HG02981 (cell line): ENCODE measurements at regions not wholly inside any gene's neighbourhood (a gene's known extent, or its start where the extent isn't known, plus 50 kb on each side); places are given as distances from the start of the nearest gene placed in this dataset.
"Not testable (repeated sequence)": the region's sequence is repeated elsewhere in the genome, so short reads cannot be mapped to it uniquely, and the experiment has no call there.

Experiments
- ATAC-seq: cut with Tn5 transposase; IDR thresholded peaks from one replicate; pipeline ENCODE4 v1.9.1; 2021; ENCODE audit warnings: mild to moderate bottlenecking, moderate library complexity; ENCODE audit not compliant: unreplicated experiment

DNA sequence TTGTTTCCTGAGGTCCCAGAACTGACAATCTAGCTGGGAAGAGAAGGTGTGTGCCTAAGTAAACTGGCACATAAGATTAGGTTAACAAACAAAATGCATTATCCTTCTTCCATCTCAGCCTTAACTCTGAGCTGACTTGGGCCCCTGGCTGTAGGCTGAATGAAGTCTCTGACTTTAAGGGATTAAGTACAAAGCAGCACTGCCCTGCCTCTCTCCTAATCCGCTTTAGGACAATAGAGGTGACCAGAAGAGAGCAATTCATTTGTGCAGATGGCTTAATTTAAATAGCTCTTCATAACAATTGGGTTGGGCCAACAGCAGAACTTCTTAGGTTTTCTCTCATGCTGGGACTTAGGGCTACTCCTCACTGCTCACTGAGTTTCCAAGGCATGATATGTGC lies 181.6 kb upstream of the SOX14 start:
- no peak for ATAC-seq

GRCh38 chr3:137583256-137583655 lies 180.9 kb upstream of the SOX14 start:
- no peak for ATAC-seq

DNA sequence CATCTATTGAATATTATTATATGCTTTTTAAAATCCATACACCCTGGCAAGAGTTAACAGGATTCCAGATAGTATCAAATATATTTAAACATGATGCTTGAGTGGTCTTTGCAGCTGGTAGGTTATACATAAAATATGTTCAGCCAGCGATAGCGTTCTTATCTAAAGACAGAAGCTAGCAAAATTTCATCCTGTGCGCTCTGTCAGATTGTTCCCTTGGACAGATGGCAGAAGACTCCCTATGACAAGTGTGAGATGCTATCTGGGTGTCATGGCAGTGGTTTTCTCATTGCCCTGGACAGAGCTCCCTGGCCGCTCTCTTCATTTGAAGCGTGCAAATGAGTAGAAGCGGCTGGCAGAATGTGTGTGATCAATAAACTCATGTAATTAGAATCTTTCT lies 175.2 kb upstream of the SOX14 start:
- no peak for ATAC-seq

DNA sequence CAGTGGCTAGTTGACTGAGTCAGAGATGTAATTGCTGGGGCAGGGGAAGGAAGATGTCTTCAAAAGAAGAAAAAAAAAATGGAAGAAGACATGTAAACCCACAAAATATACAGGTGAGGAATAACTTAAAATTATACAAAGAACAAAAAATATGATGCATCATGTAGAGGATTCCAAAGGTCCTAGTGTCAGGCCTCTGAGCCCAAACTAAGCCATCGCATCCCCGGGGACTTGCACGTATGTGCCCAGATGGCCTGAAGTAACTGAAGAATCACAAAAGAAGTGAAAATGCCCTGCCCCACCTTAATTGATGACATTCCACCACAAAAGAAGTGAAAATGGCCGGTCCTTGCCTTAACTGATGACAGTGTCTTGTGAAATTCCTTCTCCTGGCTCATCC lies 168.7 kb upstream of the SOX14 start:
- not testable (repeated sequence) for ATAC-seq

GRCh38 chr3:137610723-137611122 lies 153.4 kb upstream of the SOX14 start:
- ATAC-seq, result no peak

GRCh38 chr3:137612291-137612690 lies 151.8 kb upstream of the SOX14 start:
- ATAC-seq, result no peak

- ATAC-seq, result no peak
These were observed 148.3 kb upstream of the SOX14 start for GRCh38 chr3:137615659-137616418.

DNA sequence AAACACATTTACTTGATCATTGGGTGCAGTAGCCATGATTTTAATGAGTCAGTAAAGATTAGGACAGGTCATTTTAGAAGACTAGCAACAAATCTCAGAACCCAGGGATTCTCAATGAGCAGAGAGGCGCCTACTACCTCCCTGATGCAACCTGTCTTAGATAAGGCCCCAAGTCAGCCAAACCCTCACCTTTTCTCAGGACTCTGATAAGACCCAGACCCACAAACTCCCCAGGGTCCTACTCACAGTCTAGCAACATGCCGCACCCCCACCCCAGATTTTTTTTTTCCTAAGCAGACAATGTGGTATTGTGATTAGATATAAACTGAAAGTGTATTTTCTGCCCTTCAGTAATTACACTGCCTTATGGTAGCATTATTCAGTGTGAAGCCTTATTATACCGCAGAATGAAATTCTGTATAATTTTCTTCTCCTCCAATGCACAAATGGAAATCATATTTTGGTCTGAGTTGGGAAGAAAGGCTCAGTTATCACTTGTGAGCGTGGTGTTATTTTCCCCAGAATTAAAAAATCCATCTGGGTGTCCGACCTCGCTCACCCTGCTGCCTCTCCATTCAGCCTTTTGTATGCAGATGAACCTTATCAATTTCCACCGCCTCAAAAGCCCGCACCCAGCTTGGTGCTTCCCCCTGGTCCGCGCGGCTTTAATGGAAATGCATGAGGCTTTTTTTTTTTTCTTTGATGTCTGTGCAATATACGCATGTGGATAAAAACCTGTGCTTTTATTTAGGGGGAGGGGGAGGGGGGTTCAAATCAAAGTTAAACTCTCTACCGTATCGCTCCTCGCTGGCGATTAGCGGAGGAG lies 122.0 kb upstream of the SOX14 start:
- no peak for ATAC-seq

GRCh38 chr3:137642831-137643230 lies 121.3 kb upstream of the SOX14 start:
- ATAC-seq, result no peak

- no peak for ATAC-seq
These were observed 116.9 kb upstream of the SOX14 start for GRCh38 chr3:137647179-137647578.

DNA sequence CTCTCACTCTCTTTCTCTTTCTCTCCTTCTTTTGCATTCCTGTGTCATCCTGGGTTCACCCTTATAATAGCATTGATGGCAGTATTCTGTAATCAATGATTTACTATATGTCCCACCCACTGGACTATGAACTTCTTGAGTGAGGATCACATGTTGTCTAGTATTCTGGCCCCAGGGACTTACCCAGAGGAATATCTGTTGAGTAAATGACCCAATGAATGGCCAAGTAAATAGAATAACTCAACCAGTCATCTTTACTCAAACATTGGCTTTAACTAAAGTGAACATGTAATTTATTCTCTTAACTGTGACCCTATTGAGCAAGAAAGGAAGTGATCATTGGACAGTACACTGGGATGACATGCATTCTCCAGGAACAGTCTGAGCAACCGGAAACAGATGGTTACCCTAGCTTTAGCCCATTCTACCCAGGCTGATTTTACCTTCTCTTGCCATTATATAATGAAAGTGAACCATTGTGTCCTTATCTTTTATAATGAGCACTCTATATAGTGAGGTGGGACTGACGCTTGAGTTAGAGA lies 94.5 kb upstream of the SOX14 start:
- ATAC-seq, result no peak

DNA sequence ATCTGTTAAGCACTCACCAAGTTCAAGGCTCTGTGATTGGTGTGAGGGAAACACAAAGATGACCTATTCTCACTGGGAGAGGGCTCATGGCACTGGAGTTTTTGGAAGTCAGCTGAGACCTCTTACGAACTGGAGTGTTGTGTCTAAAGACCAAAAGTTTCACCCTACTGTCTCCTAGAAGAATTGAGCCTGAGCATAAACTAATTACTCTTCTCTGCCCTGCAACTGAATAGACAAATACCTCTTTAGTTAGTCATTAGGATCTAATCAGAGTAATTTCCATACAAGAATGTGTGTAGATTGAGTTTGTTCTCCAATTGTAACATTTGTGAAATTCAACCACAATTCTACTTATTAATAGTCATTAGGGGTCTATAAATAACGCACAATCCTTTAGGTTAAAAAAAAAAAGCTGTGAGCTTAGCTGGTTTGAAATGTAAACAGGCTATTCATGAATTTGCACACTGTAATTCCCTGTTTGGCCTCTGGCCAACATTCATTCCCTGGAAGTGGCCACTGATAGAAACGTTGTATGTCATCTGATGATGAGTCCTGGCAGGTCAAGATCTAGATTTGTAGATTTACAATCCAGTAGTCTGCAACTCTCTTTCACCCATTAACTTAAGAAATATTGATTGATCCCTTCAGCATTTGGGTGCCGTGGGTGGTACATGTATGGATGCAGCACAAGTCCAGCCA lies 76.8 kb upstream of the SOX14 start:
- no peak for ATAC-seq

DNA sequence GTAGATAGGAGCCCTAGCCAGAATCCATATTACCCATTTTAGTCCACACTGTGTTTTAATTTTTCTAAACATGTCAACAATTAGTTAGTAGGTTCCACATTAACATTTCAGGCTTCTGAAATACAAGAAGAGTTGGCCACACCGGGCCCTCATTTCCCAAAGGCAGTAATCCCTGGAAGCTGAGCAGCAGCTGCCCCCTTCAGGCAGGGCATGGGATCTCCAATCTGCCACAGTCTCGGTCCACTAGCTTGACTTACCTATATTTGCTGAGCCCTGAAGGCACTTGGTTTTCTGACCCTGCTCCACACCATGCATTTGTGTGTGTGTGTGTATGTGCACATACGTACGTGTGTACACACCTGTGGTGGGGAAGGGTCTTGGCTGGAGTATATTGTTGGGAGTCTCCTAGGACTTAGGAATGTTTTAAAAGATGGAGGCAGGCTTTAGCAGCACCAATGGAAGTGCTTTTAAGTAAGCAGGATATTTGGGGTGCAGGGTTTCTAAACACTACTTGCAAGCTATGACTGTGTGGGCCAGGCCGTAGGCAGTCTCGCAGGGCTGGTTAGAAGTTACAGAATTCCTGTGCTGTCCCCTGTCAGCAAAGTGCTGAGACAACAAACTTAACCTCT lies 71.2 kb upstream of the SOX14 start:
- no peak for ATAC-seq

- no peak for ATAC-seq
These were observed 70.3 kb upstream of the SOX14 start for GRCh38 chr3:137693791-137694190.

DNA sequence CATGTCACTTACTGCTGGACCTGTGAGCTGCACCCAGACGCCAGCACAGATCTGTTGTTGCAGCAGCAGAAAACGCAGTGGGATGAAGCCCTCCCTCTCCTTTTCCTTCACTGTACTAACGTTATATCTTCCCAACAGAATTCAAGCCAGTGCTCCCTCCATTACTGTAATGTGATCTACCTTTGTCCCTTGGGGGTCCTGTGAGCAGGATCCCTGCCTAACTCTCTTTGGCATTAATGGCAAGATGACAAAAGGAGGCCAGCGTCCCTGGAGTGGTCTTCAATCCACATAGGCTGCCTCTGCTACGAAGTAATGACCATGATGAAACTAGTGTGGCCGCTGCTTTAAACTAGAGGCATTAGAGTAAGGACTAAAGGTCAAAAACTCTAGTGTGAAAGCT lies 69.3 kb upstream of the SOX14 start:
- ATAC-seq, result no peak

GRCh38 chr3:137695351-137695750 lies 68.8 kb upstream of the SOX14 start:
- no peak for ATAC-seq

GRCh38 chr3:137709011-137709601 lies 55.0 kb upstream of the SOX14 start:
- ATAC-seq, result no peak

DNA sequence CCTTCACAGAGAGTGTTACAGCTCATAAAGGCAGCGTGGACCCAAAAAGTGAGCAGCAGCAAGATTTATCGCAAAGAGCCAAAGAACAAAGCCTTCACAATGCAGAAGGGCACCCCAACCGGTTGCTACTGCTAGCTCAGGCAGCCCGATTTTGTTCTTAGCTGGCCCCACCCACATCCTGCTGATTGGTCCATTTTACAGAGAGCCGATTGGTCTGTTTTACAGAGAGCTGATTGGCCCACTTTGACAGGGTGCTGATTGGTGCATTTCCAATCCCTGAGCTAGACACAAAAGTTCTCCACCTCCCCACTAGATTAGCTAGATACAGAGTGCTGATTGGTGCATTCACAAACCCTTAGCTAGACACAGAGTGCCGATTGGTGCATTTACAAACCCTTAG lies 50.1 kb upstream of the SOX14 start:
- ATAC-seq, result not testable (repeated sequence)
